ENCODE measurements at regions not wholly inside any gene's neighbourhood (a gene's known extent, or its start where the extent isn't known, plus 50 kb on each side); places are given as distances from the start of the nearest gene placed in this dataset.

DNA sequence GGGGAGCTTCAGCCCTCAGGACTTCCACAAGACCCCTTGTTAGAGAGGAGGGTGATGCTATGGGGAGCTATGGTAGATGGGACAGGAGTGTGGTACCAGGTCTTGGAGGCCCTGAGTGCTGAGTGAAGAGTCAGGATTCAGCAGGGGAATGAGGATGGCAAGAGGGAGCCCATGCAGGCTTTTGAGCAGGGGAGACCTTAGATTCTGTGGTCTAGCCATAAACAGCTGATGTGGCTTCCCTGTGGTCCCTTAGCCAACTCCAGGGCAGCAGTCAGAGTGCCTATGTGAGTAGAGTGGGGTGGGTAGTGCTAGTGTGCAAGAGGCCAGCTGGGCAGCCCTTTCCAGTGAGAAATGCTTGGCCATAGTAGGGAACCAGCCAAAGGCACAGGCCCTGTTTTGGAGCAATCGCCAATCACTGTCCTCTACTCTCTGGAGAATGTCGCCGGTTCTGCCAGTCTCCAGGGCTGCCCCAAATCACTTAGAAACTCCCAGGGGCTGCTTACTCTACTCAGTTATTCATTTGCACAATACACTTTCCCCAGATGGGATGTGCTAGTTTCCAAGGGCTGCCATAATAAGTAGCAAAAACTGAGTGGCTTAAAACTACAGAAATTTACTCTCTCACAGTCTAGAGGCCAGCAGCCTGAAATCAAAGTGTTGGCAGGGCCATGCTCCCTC is 310.5 kb downstream of the SMAD2 start:
- no peak overlapping the region for H3K27ac ChIP-seq
- BruUV-seq (replicated peaks): no TSS peak
- no peak overlapping the region for H3K4me3 ChIP-seq
- no peaks in the 10 kb centered on the region for H3K4me1 ChIP-seq (replicated peaks; ENCODE audit: insufficient read depth)
- no peaks in the 10 kb centered on the region for H4K20me1 ChIP-seq (ENCODE audit: insufficient read depth)
- no peak overlapping the region for H3K4me2 ChIP-seq
- H3K36me3 ChIP-seq (ENCODE audit: low read depth): no peaks in the 10 kb centered on the region
- H2AFZ ChIP-seq: no peak overlapping the region
- H3F3A ChIP-seq (ENCODE audit: insufficient read depth, low read depth): no peaks in the 10 kb centered on the region
- ChIA-PET POLR2A (ENCODE audit: unreplicated experiment) (no interaction called here), CTCF (no interaction called here)
- intact Hi-C loops (cut with micrococcal nuclease; ENCODE audit: unreplicated experiment): no loop called here
- H3K79me2 ChIP-seq (ENCODE audit: low read depth): no peaks in the 10 kb centered on the region
- H3K27me3 ChIP-seq (ENCODE audit: insufficient read depth, low read depth): peaks cover 21% of the 10 kb centered on the region; the same call in 1 of the 2 replicates
- no peaks in the 10 kb centered on the region for H3K9me3 ChIP-seq (ENCODE audit: insufficient read depth, low read depth)
- TF ChIP-seq, protein P1, sequence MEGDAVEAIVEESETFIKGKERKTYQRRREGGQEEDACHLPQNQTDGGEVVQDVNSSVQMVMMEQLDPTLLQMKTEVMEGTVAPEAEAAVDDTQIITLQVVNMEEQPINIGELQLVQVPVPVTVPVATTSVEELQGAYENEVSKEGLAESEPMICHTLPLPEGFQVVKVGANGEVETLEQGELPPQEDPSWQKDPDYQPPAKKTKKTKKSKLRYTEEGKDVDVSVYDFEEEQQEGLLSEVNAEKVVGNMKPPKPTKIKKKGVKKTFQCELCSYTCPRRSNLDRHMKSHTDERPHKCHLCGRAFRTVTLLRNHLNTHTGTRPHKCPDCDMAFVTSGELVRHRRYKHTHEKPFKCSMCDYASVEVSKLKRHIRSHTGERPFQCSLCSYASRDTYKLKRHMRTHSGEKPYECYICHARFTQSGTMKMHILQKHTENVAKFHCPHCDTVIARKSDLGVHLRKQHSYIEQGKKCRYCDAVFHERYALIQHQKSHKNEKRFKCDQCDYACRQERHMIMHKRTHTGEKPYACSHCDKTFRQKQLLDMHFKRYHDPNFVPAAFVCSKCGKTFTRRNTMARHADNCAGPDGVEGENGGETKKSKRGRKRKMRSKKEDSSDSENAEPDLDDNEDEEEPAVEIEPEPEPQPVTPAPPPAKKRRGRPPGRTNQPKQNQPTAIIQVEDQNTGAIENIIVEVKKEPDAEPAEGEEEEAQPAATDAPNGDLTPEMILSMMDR (conservative IDR thresholded peaks at IDR 0.05): no peak
- TF ChIP-seq EZH2 (IDR thresholded peaks at IDR 0.05; ENCODE audit: low read depth): no peak
- DNase-seq: no peak
- no peaks in the 10 kb centered on the region for H3K9me2 ChIP-seq (ENCODE audit: insufficient read depth)

DNA sequence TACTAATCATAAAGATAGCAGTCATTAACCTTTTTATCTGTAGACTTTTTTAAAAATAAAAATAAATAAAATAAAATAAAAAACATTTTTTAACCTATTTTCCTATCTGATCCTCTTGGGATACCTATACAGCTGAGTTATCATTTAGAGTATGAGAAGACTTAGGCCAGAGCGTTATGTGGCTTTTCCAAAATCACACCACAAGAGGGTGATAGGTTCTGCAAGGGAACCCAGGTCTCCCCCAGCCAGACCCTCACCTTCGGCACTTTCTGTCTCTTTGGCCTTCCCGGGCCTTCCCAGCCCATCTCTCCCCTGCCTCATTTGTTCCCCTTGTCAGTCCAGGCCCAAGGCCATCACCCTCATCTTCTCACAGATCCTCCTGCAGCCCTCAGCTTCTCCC is 311.7 kb downstream of the SMAD2 start:
- Histone ChIP-seq H3K9me3 (ENCODE audit: insufficient read depth, low read depth) (no peaks in the 10 kb centered on the region), H3K27me3 (ENCODE audit: insufficient read depth, low read depth) (peaks cover 21% of the 10 kb centered on the region; the same call in 1 of the 2 replicates), H3F3A (ENCODE audit: insufficient read depth, low read depth) (no peaks in the 10 kb centered on the region), H3K79me2 (ENCODE audit: low read depth) (no peaks in the 10 kb centered on the region), H4K20me1 (ENCODE audit: insufficient read depth) (no peaks in the 10 kb centered on the region), H2AFZ (no peak overlapping the region), H3K4me2 (no peak overlapping the region), H3K4me1 (replicated peaks; ENCODE audit: insufficient read depth) (no peaks in the 10 kb centered on the region), H3K36me3 (ENCODE audit: low read depth) (no peaks in the 10 kb centered on the region), H3K4me3 (no peak overlapping the region), H3K9me2 (ENCODE audit: insufficient read depth) (no peaks in the 10 kb centered on the region), H3K27ac (no peak overlapping the region)
- ChIA-PET POLR2A (ENCODE audit: unreplicated experiment) (no interaction called here), CTCF (no interaction called here)
- TF ChIP-seq, protein P1 (conservative IDR thresholded peaks at IDR 0.05): no peak
- TF ChIP-seq EZH2 (IDR thresholded peaks at IDR 0.05; ENCODE audit: low read depth): no peak
- intact Hi-C loops (cut with micrococcal nuclease; ENCODE audit: unreplicated experiment): no loop called here
- BruUV-seq (replicated peaks): no TSS peak
- DNase-seq: no peak

DNA sequence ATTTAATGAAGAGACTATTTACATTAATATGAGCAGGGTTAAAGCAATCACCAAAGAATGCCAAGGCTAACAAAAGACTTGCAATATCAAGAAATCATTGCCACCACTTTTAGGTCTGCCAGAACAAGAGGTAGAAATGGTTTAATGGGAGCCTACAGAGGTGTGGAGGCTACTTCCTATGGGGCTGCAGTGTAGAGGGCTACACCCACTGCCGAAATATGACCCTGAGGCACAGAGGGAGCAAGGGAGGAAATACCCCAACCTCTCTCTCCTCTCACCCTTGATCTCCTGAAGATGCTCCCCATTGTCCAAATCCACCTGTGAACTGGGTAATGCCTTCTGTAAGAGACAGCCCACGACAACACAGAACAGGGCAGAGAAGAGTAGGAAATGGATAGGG is 315.4 kb downstream of the SMAD2 start:
- ChIA-PET POLR2A (ENCODE audit: unreplicated experiment) (no interaction called here), CTCF (no interaction called here)
- no peak for TF ChIP-seq EZH2 (IDR thresholded peaks at IDR 0.05; ENCODE audit: low read depth)
- TF ChIP-seq, protein P1 (conservative IDR thresholded peaks at IDR 0.05): no peak
- no peaks in the 10 kb centered on the region for H3K4me1 ChIP-seq (replicated peaks; ENCODE audit: insufficient read depth)
- H3K9me2 ChIP-seq (ENCODE audit: insufficient read depth): no peaks in the 10 kb centered on the region
- no peak overlapping the region for H3K4me2 ChIP-seq
- intact Hi-C loops (cut with micrococcal nuclease; ENCODE audit: unreplicated experiment): no loop called here
- H4K20me1 ChIP-seq (ENCODE audit: insufficient read depth): no peaks in the 10 kb centered on the region
- no peaks in the 10 kb centered on the region for H3K36me3 ChIP-seq (ENCODE audit: low read depth)
- H3K9me3 ChIP-seq (ENCODE audit: insufficient read depth, low read depth): no peaks in the 10 kb centered on the region; the same call in 1 of the 2 replicates
- no TSS peak for BruUV-seq (replicated peaks)
- no peaks in the 10 kb centered on the region for H3F3A ChIP-seq (ENCODE audit: insufficient read depth, low read depth)
- H3K27me3 ChIP-seq (ENCODE audit: insufficient read depth, low read depth): peaks cover 19% of the 10 kb centered on the region; the same call in 1 of the 2 replicates
- no peak overlapping the region for H3K4me3 ChIP-seq
- H2AFZ ChIP-seq: no peak overlapping the region
- DNase-seq: no peak
- H3K27ac ChIP-seq: no peak overlapping the region
- H3K79me2 ChIP-seq (ENCODE audit: low read depth): no peaks in the 10 kb centered on the region
